ENCODE measurements at regions not wholly inside any gene's neighbourhood (a gene's known extent, or its start where the extent isn't known, plus 50 kb on each side); places are given as distances from the start of the nearest gene placed in this dataset.
"Not testable (repeated sequence)": the region's sequence is repeated elsewhere in the genome, so short reads cannot be mapped to it uniquely, and the experiment has no call there.

DNA sequence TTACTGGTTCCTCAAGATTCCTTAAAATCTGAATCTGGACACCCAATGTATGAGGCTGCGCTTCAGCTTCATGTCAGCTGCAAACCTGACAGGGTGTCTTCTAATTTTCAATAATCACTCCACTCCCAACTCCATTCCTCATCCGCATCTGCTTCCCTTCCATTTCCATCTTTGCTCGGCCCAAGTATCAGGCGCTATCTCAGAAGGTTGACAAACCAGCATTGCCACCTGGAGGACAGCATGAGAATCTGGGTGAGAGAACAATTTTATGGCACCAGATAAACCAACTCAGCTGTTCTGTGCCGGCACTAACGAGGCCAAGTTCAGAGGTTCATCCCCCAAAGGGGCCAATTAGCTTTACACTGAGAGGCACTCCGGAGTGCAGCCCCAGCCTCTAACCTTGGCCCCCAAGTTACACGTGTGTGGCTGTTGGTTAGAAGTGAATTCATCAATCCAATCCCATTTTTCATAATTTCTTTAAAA, 79.1 kb upstream of the LMO2 start:
- no peak for DNase-seq

DNA sequence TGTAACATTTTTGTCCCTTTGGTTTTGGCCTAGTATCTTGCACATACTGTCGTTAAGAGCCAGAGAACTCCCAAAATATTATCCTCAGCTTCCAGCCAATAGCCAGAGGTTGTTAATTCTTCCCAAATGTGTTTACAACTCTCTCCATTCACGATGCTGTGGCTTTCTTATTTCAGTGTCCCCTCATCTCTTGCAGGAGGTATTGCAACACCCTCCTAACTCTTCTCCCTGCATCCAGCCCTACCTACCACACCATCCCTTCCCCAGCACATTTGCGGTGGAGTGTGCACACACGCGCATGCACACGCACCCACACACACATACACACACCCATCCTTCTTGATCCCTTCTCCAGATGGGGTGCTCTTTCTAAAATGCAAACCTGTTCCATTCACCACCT, 75.6 kb upstream of the LMO2 start:
- no peak for DNase-seq

DNA sequence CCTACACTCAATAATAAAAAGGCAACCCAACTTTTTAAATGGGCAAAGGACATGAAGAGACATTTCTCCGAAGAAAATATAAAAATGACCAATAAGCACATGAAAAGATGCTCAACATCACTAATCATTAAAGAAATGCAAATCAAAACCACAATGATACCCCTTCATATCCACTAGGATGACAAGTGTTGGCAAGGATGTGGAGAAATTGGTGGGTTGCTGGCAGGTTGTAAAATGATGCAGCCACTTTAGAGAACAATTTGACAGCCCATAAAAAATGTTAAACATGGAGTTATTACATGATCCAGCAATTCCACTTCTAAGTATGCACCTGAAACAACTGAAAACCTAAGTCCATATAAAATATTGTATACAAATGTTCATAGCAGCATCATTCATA, 73.2 kb upstream of the LMO2 start:
- no peak for DNase-seq

DNA sequence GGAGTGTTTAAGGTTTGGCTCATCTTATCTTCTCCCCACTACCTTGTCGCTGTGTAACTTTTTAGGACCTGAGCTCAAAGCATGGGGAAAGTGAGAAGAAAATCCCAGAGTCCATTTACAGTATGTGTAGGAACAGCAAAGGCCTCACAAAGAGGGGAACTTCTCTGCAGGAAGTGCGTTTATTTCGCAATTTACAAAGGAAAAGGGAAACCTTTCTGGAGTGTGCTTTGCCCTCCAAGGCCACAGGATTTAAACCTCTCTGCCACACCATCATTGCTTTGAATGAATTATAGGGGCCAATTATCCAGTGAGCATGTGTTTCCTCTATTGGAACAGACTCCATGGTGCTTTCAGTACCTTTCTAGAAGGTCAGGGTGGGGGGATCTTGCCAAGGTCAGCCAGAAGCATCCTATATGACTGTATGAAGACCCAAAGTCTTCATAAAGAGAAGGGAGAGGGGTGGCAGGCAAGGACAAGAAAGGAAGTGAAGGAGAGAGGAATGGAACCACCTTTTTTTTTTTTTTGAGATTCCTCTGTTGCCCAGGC, 68.1 kb upstream of the LMO2 start:
- no peak for DNase-seq

DNA sequence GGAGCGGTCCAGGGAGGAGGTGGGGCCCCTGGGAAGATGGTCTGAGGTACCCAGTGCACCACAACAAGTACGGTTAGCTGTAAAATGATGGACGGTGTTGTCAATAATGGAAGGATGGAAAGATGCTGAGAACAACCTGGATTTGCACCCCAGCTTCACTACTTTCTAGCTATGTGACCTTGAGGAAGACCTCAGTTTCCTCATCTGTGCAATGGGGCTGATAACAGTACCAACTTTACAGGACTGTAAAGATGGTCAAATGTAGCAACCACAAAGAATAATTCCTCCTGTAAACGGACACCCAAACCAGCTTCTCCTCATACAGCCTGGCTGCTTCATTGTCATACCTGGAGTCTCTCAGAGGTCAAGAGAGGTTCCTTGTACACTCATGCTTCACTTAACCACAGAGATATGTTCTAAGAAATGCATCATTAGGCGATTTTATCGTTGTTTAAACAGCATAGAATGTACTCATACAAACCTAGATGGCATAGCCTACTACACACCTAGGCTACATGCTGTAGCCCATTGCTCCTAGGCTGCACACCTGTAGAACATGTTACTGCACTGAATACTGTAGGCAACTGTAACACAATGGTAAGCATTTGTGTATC, 65.5 kb upstream of the LMO2 start:
- DNase-seq = no peak

DNA sequence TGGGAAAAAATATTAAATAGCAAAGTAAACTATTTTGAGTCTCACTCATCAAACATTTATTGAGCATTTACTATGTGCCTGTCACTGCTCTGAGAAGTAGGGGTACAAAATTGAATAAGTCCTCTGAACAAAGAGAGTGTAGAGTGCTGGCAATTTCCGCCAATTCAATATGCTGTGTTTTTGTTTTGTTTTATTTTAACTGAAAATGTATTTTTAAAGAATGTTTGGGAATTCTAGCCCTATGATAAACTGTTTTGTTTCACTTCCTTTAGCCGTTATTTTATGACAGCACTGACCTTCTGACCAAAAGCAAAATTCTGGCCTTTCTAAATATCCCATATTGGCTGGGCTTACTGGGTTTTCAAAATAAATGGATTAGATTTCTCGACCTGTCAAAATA, 64.7 kb upstream of the LMO2 start:
- DNase-seq = no peak

DNA sequence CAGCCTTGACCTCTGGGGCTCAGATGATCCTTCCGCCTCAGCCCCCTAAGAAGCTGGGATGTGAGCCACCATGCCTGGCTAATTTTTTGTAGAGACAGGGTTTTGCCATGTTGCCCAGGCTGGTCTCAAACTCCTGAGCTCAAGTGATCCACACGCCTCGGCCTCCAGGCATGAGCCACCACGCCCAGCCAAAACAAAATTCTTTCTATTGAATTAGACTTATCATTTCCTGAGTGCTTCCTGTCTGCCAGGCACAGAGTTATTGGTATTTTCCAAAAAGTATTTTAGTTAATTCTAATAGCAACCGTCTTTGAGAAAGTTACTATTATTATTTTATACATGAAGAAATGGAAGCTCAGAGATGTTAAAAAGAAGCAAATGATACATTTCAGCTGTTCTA, 61.4 kb upstream of the LMO2 start:
- DNase-seq = no peak

DNA sequence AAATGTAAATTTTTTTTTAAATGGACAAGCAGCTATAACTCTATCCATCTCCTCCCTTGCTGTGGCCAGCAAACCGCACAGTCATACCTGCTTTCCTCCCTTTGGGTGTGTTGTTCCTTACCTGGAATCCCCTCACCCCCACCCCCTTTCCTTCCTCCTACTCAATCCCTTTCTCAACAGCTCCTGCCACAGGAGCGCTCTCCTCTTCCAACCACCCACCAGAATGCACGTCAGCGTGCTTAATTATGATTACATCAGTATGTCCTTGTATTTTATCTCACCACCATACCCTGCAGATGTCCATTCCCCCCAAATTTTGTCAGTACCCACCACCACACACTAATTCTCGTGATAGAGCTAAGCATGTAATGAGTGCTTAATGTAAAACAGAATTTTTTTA, 60.9 kb upstream of the LMO2 start:
- DNase-seq = no peak

DNA sequence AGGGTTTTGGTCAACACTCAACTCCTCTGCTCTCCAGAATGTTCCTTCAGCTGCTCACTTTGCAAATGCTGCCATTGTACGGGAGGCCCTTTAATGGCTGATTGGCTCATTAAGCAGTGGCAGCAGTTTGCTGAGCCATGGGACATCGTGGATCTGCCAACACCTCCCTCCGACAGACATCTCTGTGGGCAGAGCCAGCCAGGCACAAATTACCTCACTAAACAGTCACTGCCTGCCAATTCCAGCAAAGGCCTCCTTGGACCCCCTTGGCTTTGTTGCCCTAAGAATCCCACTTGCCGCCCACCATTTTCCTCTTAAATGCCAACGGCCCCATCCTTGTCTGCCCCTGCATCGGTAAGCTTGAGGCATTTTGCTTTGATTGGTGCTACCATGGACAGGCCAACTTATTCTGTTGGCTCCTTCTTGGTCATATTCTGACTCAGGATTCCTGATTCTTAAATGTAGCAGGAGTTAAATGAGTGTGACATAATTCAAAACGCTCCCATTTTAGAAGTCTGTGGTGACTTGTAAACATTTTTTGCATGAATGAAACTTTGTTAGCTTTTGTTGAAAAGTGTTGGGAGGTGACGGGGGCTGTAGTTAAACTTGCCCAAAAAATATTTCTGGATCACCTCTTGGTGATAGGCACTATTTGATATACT, 57.5 kb upstream of the LMO2 start:
- DNase-seq = no peak

DNA sequence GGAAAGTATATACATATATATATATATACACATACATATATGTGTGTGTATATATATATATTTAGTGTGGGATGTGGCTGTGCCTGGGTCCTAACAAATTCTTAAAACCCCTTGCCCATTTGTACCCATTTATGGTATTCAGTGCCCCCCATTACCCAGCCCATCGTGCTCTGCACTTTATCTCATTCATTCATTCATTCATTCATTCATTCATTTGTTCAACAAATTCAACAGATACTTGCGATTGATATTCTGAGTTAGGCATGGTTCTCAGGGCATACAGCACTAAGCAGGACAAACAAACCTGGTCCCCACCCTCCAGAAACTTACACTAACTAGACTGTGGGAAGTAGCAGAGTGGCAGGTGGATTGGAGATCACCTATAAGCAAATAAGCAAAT, 56.6 kb upstream of the LMO2 start:
- no peak for DNase-seq

DNA sequence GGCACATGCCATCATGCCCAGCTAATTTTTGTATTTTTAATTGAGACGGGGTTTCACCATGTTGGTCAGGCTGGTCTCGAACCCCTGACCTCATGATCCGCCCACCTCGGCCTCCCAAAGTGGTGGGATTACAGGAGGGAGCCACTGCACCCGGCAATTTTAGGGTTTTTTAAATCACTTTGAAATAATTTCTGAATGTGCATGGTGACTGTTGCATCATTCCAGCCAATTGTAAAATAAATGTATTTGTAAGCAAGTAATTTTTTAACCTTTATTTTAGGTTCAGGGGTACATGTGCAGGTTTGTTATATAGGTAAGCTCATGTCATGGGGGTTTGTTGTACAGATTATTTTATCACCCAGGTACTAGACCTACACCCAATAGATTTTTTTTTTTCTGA, 56.0 kb upstream of the LMO2 start:
- not testable (repeated sequence) for DNase-seq

DNA sequence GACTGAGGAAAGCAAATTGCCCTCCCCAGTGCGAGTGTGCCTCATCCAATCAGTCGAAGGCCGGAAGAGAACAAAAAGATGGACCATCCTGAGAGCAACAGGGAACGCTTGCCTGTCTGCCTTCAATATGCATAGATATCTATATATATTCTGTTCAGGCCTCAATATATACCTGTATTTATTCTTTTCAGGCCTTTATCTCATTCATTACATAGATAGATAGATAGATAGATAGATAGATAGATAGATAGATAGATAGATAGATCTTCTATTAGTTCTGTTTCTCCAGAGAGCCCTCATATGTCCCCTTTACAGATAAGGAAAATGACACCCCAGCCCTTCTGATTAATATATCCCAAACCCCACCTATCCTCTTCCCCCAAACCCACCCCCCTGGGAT, 55.1 kb upstream of the LMO2 start:
- no peak for DNase-seq

DNA sequence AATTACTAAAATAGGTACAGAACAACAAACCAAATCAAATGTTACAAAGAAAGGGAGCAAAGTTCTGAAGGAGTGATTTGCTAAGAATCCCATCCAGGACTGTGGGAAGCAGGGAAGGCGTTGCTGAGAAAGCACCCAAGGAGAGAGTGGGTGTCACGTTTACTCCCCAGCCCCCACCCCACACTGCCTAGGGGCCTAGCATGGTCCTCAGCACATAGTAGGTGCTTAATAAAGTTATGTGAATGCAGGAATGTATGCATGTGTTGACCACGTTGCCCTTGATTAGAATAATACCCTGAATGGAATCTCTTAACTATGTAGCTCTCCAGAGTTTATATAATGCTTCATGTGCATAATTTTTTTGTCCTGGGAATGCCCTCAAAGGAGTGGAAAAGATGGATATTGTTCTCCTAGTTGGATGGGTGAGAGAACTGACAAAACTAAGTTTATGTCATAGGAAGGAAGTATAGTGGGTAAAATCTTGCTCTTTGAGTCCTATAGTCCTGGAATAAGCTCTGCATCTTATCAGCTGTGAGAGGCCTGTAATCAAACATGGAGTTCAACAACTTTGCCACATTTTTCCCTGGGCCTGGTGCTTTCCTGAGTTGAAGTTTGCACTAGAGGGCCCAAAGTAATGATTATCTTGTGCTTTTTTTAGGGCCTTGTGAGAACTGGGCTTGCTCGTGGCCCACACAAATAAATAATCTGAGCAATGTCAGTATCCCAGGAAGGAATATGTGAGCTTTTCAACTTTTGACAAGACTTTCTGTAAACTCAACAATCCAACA, 53.8 kb upstream of the LMO2 start:
- DNase-seq = no peak

DNA sequence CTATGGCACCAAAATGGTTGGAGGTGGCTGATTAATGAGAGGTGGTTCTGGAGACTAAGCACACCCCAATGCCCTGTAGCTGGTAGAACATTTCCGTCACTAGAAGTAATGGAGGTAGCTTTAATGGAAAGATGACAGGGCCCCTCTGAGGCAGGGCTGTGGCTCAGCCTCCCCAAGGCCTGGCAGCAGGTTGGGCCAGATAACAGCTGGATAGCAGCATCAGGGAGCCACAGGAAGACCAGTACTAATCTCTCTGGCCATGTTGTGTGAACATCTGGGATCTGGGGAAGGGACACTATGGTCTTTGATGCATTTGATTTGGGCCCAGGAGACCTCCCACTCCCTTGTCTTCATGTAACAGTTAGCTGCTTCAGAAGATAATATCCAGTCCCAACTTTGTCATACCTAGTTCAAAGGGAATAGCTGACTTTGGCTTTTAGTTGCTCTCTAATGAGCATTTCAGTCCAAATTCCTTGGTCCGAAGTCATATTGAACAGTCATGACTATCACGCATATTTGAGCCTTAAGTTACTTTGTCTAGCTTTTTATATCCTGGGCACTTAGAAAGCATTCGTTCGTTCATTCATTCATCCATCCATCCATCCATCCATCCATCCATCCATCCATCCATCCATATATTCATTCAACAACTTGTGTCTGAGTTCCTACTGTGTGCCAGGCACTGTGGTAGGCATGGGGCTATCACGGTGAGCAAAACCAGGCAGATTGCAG, 53.0 kb upstream of the LMO2 start:
- DNase-seq = no peak

DNA sequence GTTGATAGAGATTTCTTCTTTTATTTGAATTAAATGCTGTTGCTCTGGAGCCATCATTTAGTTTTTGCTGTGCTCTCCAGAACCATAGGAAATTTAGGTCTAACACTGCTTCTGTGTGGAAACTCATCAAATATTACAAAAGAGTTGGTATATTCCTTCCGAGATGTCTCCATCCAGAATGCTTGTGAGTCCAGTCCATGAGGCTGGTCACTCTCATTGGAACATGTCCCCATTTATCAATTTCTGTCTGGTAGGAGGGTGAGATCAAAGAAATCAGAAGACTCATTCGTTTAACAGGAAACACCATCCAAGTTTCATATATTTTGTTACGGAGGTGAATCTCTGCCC, 52.4 kb upstream of the LMO2 start:
- no peak for DNase-seq

DNA sequence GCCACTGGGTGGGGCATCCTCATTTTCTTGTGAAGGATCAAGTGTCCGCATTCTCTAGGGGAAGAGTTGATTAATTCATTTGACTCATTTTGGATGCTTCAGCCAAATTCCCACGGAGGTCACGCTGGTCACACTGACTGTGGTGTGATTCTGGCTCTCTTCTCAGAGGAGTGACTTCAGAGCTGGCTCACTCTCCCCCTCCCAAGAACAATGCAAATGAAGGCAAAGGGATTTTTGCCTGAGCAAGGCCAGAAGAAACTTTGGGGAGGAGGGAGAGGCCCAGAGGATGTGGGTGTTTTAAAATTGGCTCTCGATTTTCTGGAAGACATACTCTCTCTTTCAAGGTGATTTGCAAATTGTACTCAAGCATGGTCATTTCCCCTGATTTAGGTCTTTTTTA, 51.1 kb upstream of the LMO2 start:
- DNase-seq = no peak

DNA sequence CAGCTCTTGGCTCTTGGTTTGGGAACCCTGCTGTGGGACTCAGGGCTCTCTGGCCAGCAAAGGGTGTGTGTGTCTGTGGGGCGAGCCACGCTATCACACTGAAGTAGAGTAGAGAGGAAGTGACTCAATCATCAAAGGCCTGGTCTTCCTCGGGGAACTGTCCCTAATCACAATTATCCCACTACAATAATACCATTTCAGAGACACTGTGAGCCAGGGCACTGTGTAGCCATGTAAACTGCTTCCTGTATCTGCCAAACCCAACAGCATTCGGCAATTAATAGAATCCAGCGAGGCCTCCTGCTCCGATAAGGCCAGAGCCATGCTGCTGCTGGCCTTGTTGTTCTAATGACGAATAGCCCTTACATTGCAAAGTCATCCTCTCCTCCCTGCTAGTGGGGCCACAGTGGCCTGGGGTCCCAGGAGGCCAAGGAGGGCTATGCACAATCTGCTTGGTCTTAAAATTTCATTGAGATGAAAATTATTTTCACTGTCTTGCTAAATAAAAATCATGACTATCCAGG, 49.8 kb upstream of the LMO2 start:
- DNase-seq = no peak
